GM12891 (cell line): ENCODE measurements at regions not wholly inside any gene's neighbourhood (a gene's known extent, or its start where the extent isn't known, plus 50 kb on each side); places are given as distances from the start of the nearest gene placed in this dataset.

Experiments used
- POLR2A ChIP-seq: IDR thresholded peaks from 2 replicates; pipeline ENCODE4 v1.6.1; 2011; ENCODE audit warnings: low read depth, low read length, control low read depth
- POLR2AphosphoS5 ChIP-seq: IDR thresholded peaks from 2 replicates; pipeline ENCODE4 v1.6.1; 2011; ENCODE audit warnings: low read depth, low read length, control low read depth
- SPI1 ChIP-seq: IDR thresholded peaks from 2 replicates; pipeline ENCODE4 v1.6.1; 2011; ENCODE audit warnings: low read depth, low read length, control low read depth

DNA sequence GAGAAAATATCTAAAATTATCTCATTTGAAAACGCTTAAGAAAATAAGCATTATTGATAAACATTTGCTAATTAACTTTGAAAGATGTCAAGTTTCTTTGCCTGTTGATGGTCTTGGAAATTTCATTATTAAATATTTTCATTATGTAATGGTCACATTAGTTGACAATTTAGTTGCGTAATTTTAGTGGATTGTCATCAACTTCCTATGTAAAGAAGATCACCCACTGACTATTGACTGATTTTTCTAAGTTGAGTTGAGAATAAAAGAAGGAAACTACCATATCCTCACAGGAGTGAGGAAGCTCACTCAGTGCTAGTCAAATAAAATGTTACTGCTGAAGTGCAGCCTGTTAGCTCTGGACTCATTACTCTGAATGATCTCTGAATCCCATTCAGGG is 79.9 kb upstream of the LY86 start:
- TF ChIP-seq POLR2AphosphoS5 = no peak
- TF ChIP-seq POLR2A = no peak
- no peak for TF ChIP-seq SPI1
